ENCODE measurements at regions not wholly inside any gene's neighbourhood (a gene's known extent, or its start where the extent isn't known, plus 50 kb on each side); places are given as distances from the start of the nearest gene placed in this dataset.

DNA sequence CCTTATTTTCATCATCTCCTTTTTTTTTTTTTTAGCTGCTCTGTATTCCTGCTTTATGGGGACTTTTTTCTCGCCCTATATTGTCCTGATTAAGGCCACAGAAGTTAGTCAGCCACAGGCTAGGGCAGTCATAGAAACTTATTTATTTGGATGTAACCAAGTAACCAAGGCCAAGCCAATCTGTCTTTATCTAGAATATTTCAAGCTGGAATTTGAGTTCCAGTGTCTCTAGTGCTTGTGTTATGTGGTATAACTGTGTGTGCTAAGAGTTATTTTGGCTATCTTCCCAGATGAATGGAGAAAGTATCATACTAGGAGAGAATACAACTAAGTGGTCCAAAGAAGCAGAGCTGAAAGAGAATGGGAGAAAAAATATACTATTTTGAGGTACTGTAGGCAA, 751.5 kb downstream of the CBLN4 start:
- no peak overlapping the region for H2AK5ac ChIP-seq (ENCODE audit: insufficient read length, low read length)
- no peak overlapping the region for H3K4ac ChIP-seq (ENCODE audit: low read depth, low read length)
- H2AFZ ChIP-seq (ENCODE audit: low read length): no peak overlapping the region
- H3T11ph ChIP-seq (ENCODE audit: low read length): no peak overlapping the region
- Mint-ChIP-seq H3K4me1 (no peaks in the 10 kb centered on the region), H3K9me3 (peaks cover 11 to 18% of the 10 kb centered on the region in 2 experiments), H3K36me3 (ENCODE audit: insufficient read depth in 1 of 3, low read depth in 3 of 3) (peaks cover 0 to 2% (median 0%) of the 10 kb centered on the region in 3 experiments; a peak in 3 of 7 replicates), H3K27me3 (ENCODE audit: low read depth) (peaks cover 80% of the 10 kb centered on the region), H3K4me3 (no peak overlapping the region), H3K27ac (no peak overlapping the region)
- no peaks in the 10 kb centered on the region for H3K23me2 ChIP-seq (ENCODE audit: insufficient read length, low read depth, low read length, poor library complexity, severe bottlenecking)
- H4K8ac ChIP-seq (replicated peaks; ENCODE audit: insufficient read length, low read depth, low read length): no peak overlapping the region
- no peak overlapping the region for H4K5ac ChIP-seq (ENCODE audit: insufficient read length, low read depth, low read length)
- H4K20me1 ChIP-seq (ENCODE audit: control insufficient read depth, insufficient read depth, insufficient read length): no peaks in the 10 kb centered on the region
- H3K23ac ChIP-seq (ENCODE audit: insufficient read length, low read depth, low read length): no peak overlapping the region
- peaks cover 3% of the 10 kb centered on the region; the same call in 1 of the 2 replicates for H3K27me3 ChIP-seq (ENCODE audit: insufficient read depth, low read length)
- H3K56ac ChIP-seq (ENCODE audit: insufficient read length, low read depth, low read length): no peak overlapping the region
- no peak overlapping the region for H3K27ac ChIP-seq (ENCODE audit: insufficient read length, low read depth, low read length)
- no peak overlapping the region for H2BK20ac ChIP-seq (ENCODE audit: low read depth, low read length, poor library complexity, severe bottlenecking)
- no CpG with 5 or more reads among the region's 1 CpG for WGBS (ENCODE audit: extremely low coverage, insufficient read length, low lambda C conversion rate)
- H3K79me1 ChIP-seq (ENCODE audit: insufficient read depth, low read depth, low read length, poor library complexity, severe bottlenecking): no peaks in the 10 kb centered on the region
- H3K18ac ChIP-seq (ENCODE audit: insufficient read length, low read depth, low read length): no peak overlapping the region
- H2BK12ac ChIP-seq (ENCODE audit: insufficient read length, low read depth, low read length): no peak overlapping the region
- H3K14ac ChIP-seq (ENCODE audit: insufficient read depth, low read length): no peak overlapping the region
- no peak overlapping the region for H2BK5ac ChIP-seq (ENCODE audit: insufficient read length, low read length)
- DNase-seq: no peak
- no peak overlapping the region for H2BK120ac ChIP-seq (ENCODE audit: low read depth, low read length, poor library complexity, severe bottlenecking)
- H3K9ac ChIP-seq (ENCODE audit: extremely low read depth, insufficient read length, low read length): no peak overlapping the region
- no peak overlapping the region for H3K4me2 ChIP-seq (ENCODE audit: insufficient read depth, insufficient read length, low read length)
- no peaks in the 10 kb centered on the region for H3K79me2 ChIP-seq (ENCODE audit: insufficient read depth, low read length)
- no peak for TF ChIP-seq CTCF (conservative IDR thresholded peaks at IDR 0.05)
- H2BK15ac ChIP-seq (ENCODE audit: low read depth, low read length): no peak overlapping the region
- H4K91ac ChIP-seq (ENCODE audit: insufficient read length, low read depth, low read length): no peak overlapping the region
- peaks cover 2% of the 10 kb centered on the region; the same call in 1 of the 2 replicates for H3K4me1 ChIP-seq (ENCODE audit: insufficient read depth, low read length)
- H3K9me3 ChIP-seq (ENCODE audit: control insufficient read depth, low read depth, low read length): no peaks in the 10 kb centered on the region

All from H9 (cell line).